GM23338 (cell line): ENCODE measurements at regions not wholly inside any gene's neighbourhood (a gene's known extent, or its start where the extent isn't known, plus 50 kb on each side); places are given as distances from the start of the nearest gene placed in this dataset.

Experiments used
- CREB1 ChIP-seq: fragments of 250-450 bp; sonication (Bioruptor Pico); IDR thresholded peaks from 2 replicates; pipeline ENCODE4 v1.5.0; 2020; ENCODE audit warnings: low read depth, mild to moderate bottlenecking, moderate library complexity
- EZH2 ChIP-seq: fragments of 200-600 bp; sonication (generic); IDR thresholded peaks from one replicate; pipeline ENCODE4 v1.8.0; 2017; ENCODE audit warnings: antibody characterized with exemption, mild to moderate bottlenecking, low read depth; ENCODE audit not compliant: unreplicated experiment
- EZH2phosphoT487 ChIP-seq: fragments of 200-600 bp; sonication (generic); IDR thresholded peaks from one replicate; pipeline ENCODE4 v1.8.1; 2018; ENCODE audit warnings: antibody characterized with exemption; ENCODE audit not compliant: unreplicated experiment
- POLR2AphosphoS5 ChIP-seq: IDR thresholded peaks from 2 replicates; pipeline ENCODE4 v1.6.1; 2016; ENCODE audit warnings: antibody characterized with exemption, low read depth
- ZNF114 ChIP-seq: fragments of 250-450 bp; sonication (Bioruptor Pico); IDR thresholded peaks from 2 replicates; pipeline ENCODE4 v1.5.0; 2020; ENCODE audit warnings: mild to moderate bottlenecking, moderate library complexity
- ZNF331 ChIP-seq: fragments of 250-450 bp; sonication (Bioruptor Pico); IDR thresholded peaks from 2 replicates; pipeline ENCODE4 v1.5.0; 2020; ENCODE audit warnings: low read depth, mild to moderate bottlenecking, moderate library complexity
- TF ChIP-seq, protein P1 (sequence below), 2 experiments: fragments of 200-600 bp in 1 of 2; sonication (generic) in 1 of 2; conservative IDR thresholded peaks; 2 replicates each; pipeline versions ENCODE4 v1.5.1 to v1.6.1; 2016 to 2017; ENCODE audit warnings: antibody characterized with exemption in 2 of 2, low read depth in 2 of 2, mild to moderate bottlenecking in 2 of 2, moderate library complexity in 1 of 2
- TF ChIP-seq, protein P2 (sequence below): IDR thresholded peaks from one replicate; pipeline ENCODE4 v1.6.1; 2018; ENCODE audit warnings: antibody characterized with exemption; ENCODE audit not compliant: unreplicated experiment

DNA sequence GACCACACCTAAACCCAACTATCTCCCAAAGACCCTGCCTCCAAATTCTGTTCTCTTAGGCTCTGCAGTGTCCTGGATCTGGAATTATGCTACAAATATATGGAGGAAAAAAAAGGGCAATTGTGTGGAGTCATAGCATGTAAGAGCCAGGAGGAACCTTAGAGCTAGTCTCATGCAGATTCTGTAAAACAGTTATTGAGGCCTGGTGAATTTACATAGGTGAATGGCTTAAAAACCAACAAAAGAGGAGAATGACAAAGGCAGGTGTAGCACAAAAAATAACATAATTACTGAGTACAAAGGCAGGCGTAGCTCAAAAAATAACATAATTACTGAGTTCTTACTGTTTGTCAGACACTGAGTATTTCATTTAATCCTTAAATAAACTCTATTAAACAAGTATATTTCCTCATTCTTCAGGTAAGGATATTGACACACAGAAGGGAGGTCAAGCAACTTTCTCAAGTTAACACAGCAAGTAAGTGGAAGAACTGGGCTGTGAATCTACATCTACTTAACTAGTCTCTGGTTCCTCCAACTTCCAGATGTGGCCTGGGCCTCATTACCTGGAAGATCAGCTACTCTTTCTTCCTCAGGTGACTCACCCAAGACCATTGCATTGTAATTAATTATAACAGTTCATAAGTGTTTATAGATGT, 938.9 kb upstream of the TENM4 start:
- TF ChIP-seq, protein P1, sequence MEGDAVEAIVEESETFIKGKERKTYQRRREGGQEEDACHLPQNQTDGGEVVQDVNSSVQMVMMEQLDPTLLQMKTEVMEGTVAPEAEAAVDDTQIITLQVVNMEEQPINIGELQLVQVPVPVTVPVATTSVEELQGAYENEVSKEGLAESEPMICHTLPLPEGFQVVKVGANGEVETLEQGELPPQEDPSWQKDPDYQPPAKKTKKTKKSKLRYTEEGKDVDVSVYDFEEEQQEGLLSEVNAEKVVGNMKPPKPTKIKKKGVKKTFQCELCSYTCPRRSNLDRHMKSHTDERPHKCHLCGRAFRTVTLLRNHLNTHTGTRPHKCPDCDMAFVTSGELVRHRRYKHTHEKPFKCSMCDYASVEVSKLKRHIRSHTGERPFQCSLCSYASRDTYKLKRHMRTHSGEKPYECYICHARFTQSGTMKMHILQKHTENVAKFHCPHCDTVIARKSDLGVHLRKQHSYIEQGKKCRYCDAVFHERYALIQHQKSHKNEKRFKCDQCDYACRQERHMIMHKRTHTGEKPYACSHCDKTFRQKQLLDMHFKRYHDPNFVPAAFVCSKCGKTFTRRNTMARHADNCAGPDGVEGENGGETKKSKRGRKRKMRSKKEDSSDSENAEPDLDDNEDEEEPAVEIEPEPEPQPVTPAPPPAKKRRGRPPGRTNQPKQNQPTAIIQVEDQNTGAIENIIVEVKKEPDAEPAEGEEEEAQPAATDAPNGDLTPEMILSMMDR (conservative IDR thresholded peaks at IDR 0.05; ENCODE audit: low read depth in 2 of 2) = no peak
- TF ChIP-seq, protein P2, sequence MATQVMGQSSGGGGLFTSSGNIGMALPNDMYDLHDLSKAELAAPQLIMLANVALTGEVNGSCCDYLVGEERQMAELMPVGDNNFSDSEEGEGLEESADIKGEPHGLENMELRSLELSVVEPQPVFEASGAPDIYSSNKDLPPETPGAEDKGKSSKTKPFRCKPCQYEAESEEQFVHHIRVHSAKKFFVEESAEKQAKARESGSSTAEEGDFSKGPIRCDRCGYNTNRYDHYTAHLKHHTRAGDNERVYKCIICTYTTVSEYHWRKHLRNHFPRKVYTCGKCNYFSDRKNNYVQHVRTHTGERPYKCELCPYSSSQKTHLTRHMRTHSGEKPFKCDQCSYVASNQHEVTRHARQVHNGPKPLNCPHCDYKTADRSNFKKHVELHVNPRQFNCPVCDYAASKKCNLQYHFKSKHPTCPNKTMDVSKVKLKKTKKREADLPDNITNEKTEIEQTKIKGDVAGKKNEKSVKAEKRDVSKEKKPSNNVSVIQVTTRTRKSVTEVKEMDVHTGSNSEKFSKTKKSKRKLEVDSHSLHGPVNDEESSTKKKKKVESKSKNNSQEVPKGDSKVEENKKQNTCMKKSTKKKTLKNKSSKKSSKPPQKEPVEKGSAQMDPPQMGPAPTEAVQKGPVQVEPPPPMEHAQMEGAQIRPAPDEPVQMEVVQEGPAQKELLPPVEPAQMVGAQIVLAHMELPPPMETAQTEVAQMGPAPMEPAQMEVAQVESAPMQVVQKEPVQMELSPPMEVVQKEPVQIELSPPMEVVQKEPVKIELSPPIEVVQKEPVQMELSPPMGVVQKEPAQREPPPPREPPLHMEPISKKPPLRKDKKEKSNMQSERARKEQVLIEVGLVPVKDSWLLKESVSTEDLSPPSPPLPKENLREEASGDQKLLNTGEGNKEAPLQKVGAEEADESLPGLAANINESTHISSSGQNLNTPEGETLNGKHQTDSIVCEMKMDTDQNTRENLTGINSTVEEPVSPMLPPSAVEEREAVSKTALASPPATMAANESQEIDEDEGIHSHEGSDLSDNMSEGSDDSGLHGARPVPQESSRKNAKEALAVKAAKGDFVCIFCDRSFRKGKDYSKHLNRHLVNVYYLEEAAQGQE = no peak
- TF ChIP-seq EZH2phosphoT487 (no peak), EZH2 (no peak), POLR2AphosphoS5 (no peak), ZNF114 (no peak), CREB1 (CRISPR knock-in tag) (no peak), ZNF331 (CRISPR knock-in tag) (no peak)
